GM12891 (cell line): ENCODE measurements at regions not wholly inside any gene's neighbourhood (a gene's known extent, or its start where the extent isn't known, plus 50 kb on each side); places are given as distances from the start of the nearest gene placed in this dataset.

Source experiments
- POLR2A ChIP-seq: IDR thresholded peaks from 2 replicates; pipeline ENCODE4 v1.6.1; 2011; ENCODE audit warnings: low read depth, low read length, control low read depth
- POLR2AphosphoS5 ChIP-seq: IDR thresholded peaks from 2 replicates; pipeline ENCODE4 v1.6.1; 2011; ENCODE audit warnings: low read depth, low read length, control low read depth
- SPI1 ChIP-seq: IDR thresholded peaks from 2 replicates; pipeline ENCODE4 v1.6.1; 2011; ENCODE audit warnings: low read depth, low read length, control low read depth
- TAF1 ChIP-seq: IDR thresholded peaks from 2 replicates; pipeline ENCODE4 v1.6.1; 2011; ENCODE audit warnings: low read depth, low read length, control low read depth

DNA sequence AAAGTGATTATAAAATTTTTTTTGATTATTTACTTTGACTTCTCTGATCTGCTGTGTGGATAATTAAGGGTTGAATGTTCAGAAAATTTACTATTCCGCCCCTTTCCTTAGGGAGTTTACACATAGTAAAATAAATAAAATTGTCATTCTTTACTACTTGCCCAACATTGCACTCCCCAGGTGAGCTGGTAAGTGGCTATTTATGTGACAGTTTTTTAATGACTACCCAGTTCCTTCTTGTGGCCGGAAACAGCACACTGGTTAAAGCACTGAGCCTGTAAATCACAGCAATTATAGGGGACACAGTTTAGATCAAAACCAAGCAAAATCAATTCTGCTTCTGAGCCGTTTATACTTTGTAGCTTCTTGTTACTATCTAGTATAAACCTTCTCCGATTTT, 158.1 kb downstream of the FHIP1A start:
- TF ChIP-seq TAF1 (no peak), POLR2A (no peak), POLR2AphosphoS5 (no peak), SPI1 (peak; percentile 88)
